ENCODE measurements at regions not wholly inside any gene's neighbourhood (a gene's known extent, or its start where the extent isn't known, plus 50 kb on each side); places are given as distances from the start of the nearest gene placed in this dataset.

DNA sequence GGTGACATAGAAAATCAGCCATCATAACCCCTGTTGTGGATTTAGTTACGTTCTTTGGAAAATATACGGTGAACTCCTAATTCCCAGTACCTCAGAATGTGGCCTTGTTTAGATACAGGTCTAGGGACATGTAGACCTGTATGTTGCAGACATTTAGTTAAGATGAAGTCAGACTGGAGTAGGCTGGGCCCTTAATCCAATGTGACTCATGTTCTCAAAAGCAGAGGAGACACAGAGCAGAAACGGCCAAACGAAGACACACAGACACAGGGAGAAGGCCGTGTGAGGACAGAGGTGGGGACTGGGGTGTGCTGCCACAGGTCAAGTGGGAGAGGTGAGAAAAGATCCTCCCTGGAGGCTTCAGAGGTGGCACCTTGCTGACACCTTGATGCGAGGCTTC lies 119.0 kb upstream of the PROK2 start:
- TF ChIP-seq, protein P1, sequence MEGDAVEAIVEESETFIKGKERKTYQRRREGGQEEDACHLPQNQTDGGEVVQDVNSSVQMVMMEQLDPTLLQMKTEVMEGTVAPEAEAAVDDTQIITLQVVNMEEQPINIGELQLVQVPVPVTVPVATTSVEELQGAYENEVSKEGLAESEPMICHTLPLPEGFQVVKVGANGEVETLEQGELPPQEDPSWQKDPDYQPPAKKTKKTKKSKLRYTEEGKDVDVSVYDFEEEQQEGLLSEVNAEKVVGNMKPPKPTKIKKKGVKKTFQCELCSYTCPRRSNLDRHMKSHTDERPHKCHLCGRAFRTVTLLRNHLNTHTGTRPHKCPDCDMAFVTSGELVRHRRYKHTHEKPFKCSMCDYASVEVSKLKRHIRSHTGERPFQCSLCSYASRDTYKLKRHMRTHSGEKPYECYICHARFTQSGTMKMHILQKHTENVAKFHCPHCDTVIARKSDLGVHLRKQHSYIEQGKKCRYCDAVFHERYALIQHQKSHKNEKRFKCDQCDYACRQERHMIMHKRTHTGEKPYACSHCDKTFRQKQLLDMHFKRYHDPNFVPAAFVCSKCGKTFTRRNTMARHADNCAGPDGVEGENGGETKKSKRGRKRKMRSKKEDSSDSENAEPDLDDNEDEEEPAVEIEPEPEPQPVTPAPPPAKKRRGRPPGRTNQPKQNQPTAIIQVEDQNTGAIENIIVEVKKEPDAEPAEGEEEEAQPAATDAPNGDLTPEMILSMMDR (IDR thresholded peaks at IDR 0.05; ENCODE audit: extremely low read depth in 1 of 2, insufficient read depth in 1 of 2, low read depth in 1 of 2, low read length in 2 of 2), result no peak
- no peak for TF ChIP-seq MYC (IDR thresholded peaks at IDR 0.05; ENCODE audit: low read depth, low read length)
- no peak for TF ChIP-seq EZH2 (IDR thresholded peaks at IDR 0.05; ENCODE audit: borderline replicate concordance, low read depth, low read length, severe bottlenecking)
- TF ChIP-seq GATA2 (IDR thresholded peaks at IDR 0.05; ENCODE audit: insufficient read depth, insufficient read length, low read depth, low read length), result no peak
- TF ChIP-seq POLR2A (IDR thresholded peaks at IDR 0.05; ENCODE audit: low read depth, low read length), result no peak
- TF ChIP-seq JUN (IDR thresholded peaks at IDR 0.05; ENCODE audit: borderline replicate concordance, insufficient read depth, insufficient read length, low read depth), result no peak

All from endothelial cell of umbilical vein (primary cell).